ENCODE measurements at regions not wholly inside any gene's neighbourhood (a gene's known extent, or its start where the extent isn't known, plus 50 kb on each side); places are given as distances from the start of the nearest gene placed in this dataset.
"Not testable (repeated sequence)": the region's sequence is repeated elsewhere in the genome, so short reads cannot be mapped to it uniquely, and the experiment has no call there.

- no peak for DNase-seq
Measured at GRCh38 chr6:82801083-82801482, 264.6 kb downstream of the UBE3D start.

- not testable (repeated sequence) for DNase-seq
Measured at GRCh38 chr6:82816243-82816642, 249.4 kb downstream of the UBE3D start.

GRCh38 chr6:82818727-82819126 lies 246.9 kb downstream of the UBE3D start:
- DNase-seq, result no peak

GRCh38 chr6:82823361-82823760 lies 242.3 kb downstream of the UBE3D start:
- DNase-seq, result no peak

GRCh38 chr6:82832811-82833210 lies 232.8 kb downstream of the UBE3D start:
- no peak for DNase-seq

GRCh38 chr6:82833481-82833880 lies 232.2 kb downstream of the UBE3D start:
- no peak for DNase-seq

GRCh38 chr6:82836022-82836575 lies 229.5 kb downstream of the UBE3D start:
- no peak for DNase-seq

GRCh38 chr6:82840571-82840970 lies 225.1 kb downstream of the UBE3D start:
- no peak for DNase-seq

GRCh38 chr6:82841309-82841708 lies 224.3 kb downstream of the UBE3D start:
- no peak for DNase-seq
